ENCODE measurements at regions not wholly inside any gene's neighbourhood (a gene's known extent, or its start where the extent isn't known, plus 50 kb on each side); places are given as distances from the start of the nearest gene placed in this dataset.
A peak's percentile ranks its signal among the peaks of the same experiment; 100 is the strongest.
"Not testable (repeated sequence)": the region's sequence is repeated elsewhere in the genome, so short reads cannot be mapped to it uniquely, and the experiment has no call there.

GRCh38 chr3:20528180-20528770 is 342.3 kb upstream of the SGO1 start:
- no peak for FAIRE-seq
- Histone ChIP-seq H3K27me3 (ENCODE audit: control insufficient read depth, insufficient read depth, low read length) (no peaks in the 10 kb centered on the region), H3K4me3 (ENCODE audit: low read depth, low read length) (no peak overlapping the region), H3K36me3 (ENCODE audit: control insufficient read depth, insufficient read depth, low read length) (no peaks in the 10 kb centered on the region)
- DNase-seq (ENCODE audit: low read depth), result no peak
- TF ChIP-seq, protein P1, sequence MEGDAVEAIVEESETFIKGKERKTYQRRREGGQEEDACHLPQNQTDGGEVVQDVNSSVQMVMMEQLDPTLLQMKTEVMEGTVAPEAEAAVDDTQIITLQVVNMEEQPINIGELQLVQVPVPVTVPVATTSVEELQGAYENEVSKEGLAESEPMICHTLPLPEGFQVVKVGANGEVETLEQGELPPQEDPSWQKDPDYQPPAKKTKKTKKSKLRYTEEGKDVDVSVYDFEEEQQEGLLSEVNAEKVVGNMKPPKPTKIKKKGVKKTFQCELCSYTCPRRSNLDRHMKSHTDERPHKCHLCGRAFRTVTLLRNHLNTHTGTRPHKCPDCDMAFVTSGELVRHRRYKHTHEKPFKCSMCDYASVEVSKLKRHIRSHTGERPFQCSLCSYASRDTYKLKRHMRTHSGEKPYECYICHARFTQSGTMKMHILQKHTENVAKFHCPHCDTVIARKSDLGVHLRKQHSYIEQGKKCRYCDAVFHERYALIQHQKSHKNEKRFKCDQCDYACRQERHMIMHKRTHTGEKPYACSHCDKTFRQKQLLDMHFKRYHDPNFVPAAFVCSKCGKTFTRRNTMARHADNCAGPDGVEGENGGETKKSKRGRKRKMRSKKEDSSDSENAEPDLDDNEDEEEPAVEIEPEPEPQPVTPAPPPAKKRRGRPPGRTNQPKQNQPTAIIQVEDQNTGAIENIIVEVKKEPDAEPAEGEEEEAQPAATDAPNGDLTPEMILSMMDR (IDR thresholded peaks at IDR 0.05; ENCODE audit: insufficient read depth, low read length, severe bottlenecking), result no peak

DNA sequence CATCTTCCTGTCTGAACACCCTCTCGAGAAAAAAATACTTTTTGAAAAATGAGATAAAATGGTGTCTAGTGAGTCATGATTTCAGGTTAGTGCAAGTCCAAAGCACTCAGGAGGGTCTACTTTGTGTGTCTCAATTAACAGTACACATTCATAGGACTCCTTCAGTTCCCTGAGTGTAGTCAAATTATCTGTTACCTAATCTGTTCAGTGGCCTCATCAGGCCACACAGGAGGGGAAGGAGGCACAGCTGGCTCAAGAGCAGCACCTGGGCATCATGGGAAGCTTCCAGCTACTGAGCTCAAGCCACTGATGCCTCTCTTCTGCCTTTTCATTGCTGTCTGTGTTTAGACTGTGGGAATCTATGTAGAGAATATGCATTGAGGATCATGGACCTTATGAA is 341.4 kb upstream of the SGO1 start:
- Histone ChIP-seq H3K36me3 (ENCODE audit: control insufficient read depth, insufficient read depth, low read length) (no peaks in the 10 kb centered on the region), H3K27me3 (ENCODE audit: control insufficient read depth, insufficient read depth, low read length) (no peaks in the 10 kb centered on the region), H3K4me3 (ENCODE audit: low read depth, low read length) (no peak overlapping the region)
- DNase-seq (ENCODE audit: low read depth) (peak; percentile 31), FAIRE-seq (no peak)
- TF ChIP-seq, protein P1 (IDR thresholded peaks at IDR 0.05; ENCODE audit: insufficient read depth, low read length, severe bottlenecking), result no peak

- Histone ChIP-seq H3K27me3 (ENCODE audit: control insufficient read depth, insufficient read depth, low read length) (no peaks in the 10 kb centered on the region), H3K4me3 (ENCODE audit: low read depth, low read length) (no peak overlapping the region), H3K36me3 (ENCODE audit: control insufficient read depth, insufficient read depth, low read length) (no peaks in the 10 kb centered on the region)
- DNase-seq (ENCODE audit: low read depth) (no peak), FAIRE-seq (no peak)
- TF ChIP-seq, protein P1 (IDR thresholded peaks at IDR 0.05; ENCODE audit: insufficient read depth, low read length, severe bottlenecking), result no peak
Measured at GRCh38 chr3:20524328-20524727, 338.3 kb upstream of the SGO1 start.

GRCh38 chr3:20523293-20523692 is 337.3 kb upstream of the SGO1 start:
- DNase-seq (ENCODE audit: low read depth) (peak; percentile 5), FAIRE-seq (no peak)
- Histone ChIP-seq H3K36me3 (ENCODE audit: control insufficient read depth, insufficient read depth, low read length) (no peaks in the 10 kb centered on the region), H3K27me3 (ENCODE audit: control insufficient read depth, insufficient read depth, low read length) (no peaks in the 10 kb centered on the region), H3K4me3 (ENCODE audit: low read depth, low read length) (no peak overlapping the region)
- TF ChIP-seq, protein P1 (IDR thresholded peaks at IDR 0.05; ENCODE audit: insufficient read depth, low read length, severe bottlenecking), result no peak

GRCh38 chr3:20517316-20517715 is 331.3 kb upstream of the SGO1 start:
- FAIRE-seq; DNase-seq (ENCODE audit: low read depth); H3K36me3 ChIP-seq (ENCODE audit: control insufficient read depth, insufficient read depth, low read length); H3K4me3 ChIP-seq (ENCODE audit: low read depth, low read length); H3K27me3 ChIP-seq (ENCODE audit: control insufficient read depth, insufficient read depth, low read length): not testable (repeated sequence)

GRCh38 chr3:20516311-20516710 is 330.3 kb upstream of the SGO1 start:
- Histone ChIP-seq H3K27me3 (ENCODE audit: control insufficient read depth, insufficient read depth, low read length) (no peaks in the 10 kb centered on the region), H3K4me3 (ENCODE audit: low read depth, low read length) (no peak overlapping the region), H3K36me3 (ENCODE audit: control insufficient read depth, insufficient read depth, low read length) (no peaks in the 10 kb centered on the region)
- no peak for FAIRE-seq
- TF ChIP-seq, protein P1 (IDR thresholded peaks at IDR 0.05; ENCODE audit: insufficient read depth, low read length, severe bottlenecking), result no peak
- no peak for DNase-seq (ENCODE audit: low read depth)

Measured in bronchial epithelial cell (primary cell).